ENCODE measurements at regions not wholly inside any gene's neighbourhood (a gene's known extent, or its start where the extent isn't known, plus 50 kb on each side); places are given as distances from the start of the nearest gene placed in this dataset.

DNA sequence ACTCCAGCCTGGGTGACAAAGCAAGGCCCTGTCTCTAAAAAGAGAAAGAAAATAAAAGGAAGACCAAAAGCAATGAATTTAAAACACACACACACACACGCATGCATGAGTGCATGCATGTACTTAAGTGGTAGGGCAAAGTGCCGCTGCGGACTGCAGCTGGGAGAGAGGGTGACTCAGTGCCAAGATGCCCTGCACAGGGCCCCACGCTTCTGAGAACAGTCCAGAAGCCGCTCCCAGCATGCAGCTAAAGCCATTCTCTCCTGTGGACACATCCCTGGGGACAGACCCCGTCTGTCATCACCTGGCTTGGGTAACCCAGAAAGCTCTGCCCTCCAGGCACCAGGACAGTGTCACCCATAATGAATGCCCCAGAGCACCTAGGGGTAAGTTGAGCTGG lies 61.0 kb upstream of the MYL10 start:
- TF ChIP-seq, protein P1, sequence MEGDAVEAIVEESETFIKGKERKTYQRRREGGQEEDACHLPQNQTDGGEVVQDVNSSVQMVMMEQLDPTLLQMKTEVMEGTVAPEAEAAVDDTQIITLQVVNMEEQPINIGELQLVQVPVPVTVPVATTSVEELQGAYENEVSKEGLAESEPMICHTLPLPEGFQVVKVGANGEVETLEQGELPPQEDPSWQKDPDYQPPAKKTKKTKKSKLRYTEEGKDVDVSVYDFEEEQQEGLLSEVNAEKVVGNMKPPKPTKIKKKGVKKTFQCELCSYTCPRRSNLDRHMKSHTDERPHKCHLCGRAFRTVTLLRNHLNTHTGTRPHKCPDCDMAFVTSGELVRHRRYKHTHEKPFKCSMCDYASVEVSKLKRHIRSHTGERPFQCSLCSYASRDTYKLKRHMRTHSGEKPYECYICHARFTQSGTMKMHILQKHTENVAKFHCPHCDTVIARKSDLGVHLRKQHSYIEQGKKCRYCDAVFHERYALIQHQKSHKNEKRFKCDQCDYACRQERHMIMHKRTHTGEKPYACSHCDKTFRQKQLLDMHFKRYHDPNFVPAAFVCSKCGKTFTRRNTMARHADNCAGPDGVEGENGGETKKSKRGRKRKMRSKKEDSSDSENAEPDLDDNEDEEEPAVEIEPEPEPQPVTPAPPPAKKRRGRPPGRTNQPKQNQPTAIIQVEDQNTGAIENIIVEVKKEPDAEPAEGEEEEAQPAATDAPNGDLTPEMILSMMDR (IDR thresholded peaks at IDR 0.05; ENCODE audit: extremely low read depth in 1 of 2, insufficient read depth in 1 of 2, low read depth in 1 of 2, low read length in 2 of 2): no peak
- TF ChIP-seq FOS (IDR thresholded peaks at IDR 0.05; ENCODE audit: borderline replicate concordance, insufficient read depth, low read length) (no peak), POLR2AphosphoS5 (IDR thresholded peaks at IDR 0.05; ENCODE audit: insufficient read depth, low read depth, low read length) (no peak), POLR2A (IDR thresholded peaks at IDR 0.05; ENCODE audit: low read depth, low read length) (no peak), EZH2 (IDR thresholded peaks at IDR 0.05; ENCODE audit: borderline replicate concordance, low read depth, low read length, severe bottlenecking) (no peak)
- TF ChIP-seq, protein P2, sequence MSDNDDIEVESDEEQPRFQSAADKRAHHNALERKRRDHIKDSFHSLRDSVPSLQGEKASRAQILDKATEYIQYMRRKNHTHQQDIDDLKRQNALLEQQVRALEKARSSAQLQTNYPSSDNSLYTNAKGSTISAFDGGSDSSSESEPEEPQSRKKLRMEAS (IDR thresholded peaks at IDR 0.05; ENCODE audit: insufficient read depth, insufficient read length): no peak
